Stimulated activated CD4-positive, alpha-beta T cell treated with anti-CD3 and anti-CD28 coated beads, Interleukin-4, amount 100 ng/mL, for 48 hours (primary cell): ENCODE measurements at regions not wholly inside any gene's neighbourhood (a gene's known extent, or its start where the extent isn't known, plus 50 kb on each side); places are given as distances from the start of the nearest gene placed in this dataset.
"Not testable (repeated sequence)": the region's sequence is repeated elsewhere in the genome, so short reads cannot be mapped to it uniquely, and the experiment has no call there.

Source experiments
- DNase-seq, 2 donors: peaks; one replicate each; pipeline ENCODE4 v3.0.0-alpha.2; 2020; ENCODE audit warnings: low read depth in 2 of 2

GRCh38 chr1:29802181-29803068 lies 566.1 kb downstream of the PTPRU start:
- no peak for DNase-seq

DNA sequence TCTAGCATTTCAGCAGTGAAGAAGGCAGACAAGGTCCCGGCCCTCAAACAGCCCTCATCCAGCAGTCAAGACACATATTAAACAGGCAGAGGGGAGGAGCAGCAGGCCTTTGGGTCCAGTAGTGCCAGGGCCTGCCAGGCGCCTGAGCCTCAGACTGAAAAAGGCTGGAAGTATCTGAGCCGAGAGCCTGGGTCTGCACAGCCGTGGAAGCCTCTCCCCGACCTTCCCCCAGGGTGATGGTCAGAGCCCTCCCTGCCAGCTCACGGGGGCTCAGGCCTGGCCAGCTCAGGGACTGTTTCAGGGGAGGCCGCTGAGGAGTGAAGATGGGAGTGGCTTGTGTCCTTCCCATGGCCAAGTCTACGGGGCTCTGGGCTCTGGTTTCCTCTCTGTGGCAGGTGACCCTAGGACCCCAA lies 565.2 kb downstream of the PTPRU start:
- no peak for DNase-seq

GRCh38 chr1:29801003-29801402 lies 564.7 kb downstream of the PTPRU start:
- DNase-seq = no peak

DNA sequence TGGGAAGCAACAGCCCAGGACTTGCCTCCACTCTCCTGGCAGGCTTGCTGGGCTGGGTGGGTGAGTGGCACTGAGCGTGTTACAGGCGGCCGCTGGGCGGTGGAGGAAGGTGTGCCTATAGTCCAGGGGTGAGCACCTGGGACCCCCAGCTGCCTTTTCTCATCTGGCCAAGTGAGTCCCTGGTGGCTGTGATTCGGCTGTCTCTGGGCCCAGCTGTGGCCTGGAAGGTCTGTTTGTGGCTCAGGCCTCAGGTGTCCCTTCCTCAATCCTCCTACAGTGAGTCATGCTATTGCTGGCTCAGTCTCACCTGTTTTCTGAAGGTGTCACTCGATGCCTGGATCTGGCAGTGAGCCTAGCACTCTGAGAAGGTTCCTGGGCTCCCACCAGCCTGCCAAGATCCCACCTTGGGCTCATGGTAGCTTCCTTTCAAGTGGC lies 564.2 kb downstream of the PTPRU start:
- DNase-seq = no peak

DNA sequence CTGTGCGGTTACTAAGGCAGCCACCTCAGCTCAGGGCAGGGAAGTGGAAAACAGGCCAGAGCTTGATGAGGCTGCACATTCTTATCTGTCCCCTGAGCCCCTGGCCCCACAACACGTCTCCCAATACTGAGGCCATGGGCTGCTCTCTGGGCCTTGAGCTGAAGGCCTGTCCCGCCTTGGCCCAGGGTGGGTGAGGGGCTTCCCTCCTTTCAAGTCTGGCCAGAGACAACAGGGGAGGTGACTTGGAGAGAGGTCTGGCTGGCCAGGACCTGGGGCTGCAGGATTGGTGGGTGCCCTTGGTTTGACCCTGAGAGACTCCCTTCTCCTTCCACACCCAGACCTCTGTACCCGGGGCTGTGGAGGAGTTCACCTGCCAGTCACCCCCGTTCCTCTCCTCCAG lies 563.8 kb downstream of the PTPRU start:
- no peak for DNase-seq

- DNase-seq = no peak
These were observed 562.6 kb downstream of the PTPRU start for GRCh38 chr1:29798699-29799566.

GRCh38 chr1:29797125-29797524 lies 560.8 kb downstream of the PTPRU start:
- DNase-seq = not testable (repeated sequence)

- DNase-seq = not testable (repeated sequence)
These were observed 559.6 kb downstream of the PTPRU start for GRCh38 chr1:29795965-29796364.

DNA sequence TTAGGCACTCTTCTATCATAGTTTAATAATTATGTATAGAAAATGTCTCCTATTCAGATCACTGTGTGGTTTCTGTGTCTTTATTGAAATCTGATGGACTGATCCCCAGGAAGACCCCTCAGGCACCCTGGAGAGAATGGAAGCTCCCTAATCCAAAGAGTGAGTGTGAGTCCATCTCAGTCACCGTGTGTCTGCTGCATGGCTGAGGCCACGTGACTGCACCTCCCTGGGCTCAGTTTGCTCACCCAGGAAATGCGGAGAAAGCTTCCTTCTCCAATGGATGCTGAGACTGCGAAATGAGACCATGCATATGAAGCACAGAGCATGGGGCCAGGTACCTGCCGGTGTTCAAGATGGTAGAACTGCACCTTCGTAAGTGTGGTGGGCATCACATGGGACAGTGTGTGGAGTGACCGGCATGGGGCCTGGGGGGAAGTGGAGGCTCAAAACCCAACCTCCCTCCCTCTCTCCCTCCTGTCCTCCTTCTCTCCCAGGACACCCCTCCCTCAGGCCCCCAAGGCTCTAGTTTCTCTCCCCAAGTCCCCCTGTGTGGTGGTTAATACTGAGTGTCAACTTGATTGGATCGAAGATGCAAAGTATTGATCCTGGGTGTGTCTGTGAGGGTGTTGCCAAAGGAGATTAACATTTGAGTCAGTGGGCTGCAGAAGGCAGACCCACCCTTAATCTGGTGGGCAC lies 557.5 kb downstream of the PTPRU start:
- no peak for DNase-seq

DNA sequence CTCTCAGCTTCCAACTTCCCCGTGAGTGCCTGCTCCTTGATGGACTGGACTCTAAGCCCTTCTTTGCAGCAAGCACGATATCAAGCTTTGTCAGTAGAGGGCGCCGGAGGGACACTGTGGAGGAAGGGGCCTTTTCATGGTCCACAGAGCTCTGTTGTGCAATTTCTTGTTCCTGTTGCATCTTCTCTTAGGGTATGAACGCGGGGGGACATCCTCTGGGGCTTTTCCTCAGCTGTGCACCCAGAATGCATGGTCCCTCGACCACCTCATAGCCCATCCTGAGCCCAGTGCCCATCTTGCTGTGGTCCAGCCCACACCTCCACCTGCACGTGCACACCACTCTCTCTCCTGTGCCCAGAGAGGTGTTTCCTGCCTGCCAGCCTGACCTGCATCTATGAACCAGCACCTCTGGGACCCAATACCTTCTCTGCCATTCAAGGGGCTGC lies 556.8 kb downstream of the PTPRU start:
- peak; percentile 53 to 79 for DNase-seq

GRCh38 chr1:29789910-29790247 lies 553.6 kb downstream of the PTPRU start:
- DNase-seq = no peak

DNA sequence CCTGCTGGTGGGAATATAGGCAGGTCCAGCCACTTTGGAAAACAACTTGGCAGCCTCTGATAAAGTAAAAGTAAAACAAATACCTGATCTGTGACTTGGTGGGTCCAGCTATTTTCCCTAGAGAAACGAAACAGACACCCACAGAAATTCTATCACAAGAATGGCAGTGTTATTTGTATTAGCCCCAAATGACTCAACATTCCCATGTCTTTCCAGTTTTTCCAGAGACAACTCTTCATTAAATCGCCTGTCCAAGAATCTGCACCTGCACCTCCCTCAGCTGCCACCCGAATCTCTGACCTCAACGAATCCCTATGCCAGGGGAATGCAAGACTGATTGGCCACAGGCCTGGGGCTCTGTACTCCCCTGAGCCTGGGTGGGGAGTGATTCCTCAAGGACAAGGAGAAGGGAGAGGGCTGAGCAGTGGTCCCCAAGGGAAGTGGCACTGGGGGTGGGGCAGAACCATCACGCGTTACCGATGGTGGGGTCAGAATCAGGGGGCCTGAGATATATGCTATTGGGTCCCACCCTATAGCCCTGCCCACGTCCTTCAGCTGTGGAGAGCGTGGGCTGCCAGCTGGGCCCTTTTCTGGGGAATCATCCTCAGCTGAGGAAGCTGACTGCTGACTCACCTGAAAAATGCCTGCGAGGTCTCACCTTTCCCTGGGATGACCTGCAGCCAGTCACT lies 553.0 kb downstream of the PTPRU start:
- DNase-seq = no peak

- DNase-seq = no peak
These were observed 550.7 kb downstream of the PTPRU start for GRCh38 chr1:29786791-29787732.

- DNase-seq = no peak
These were observed 549.9 kb downstream of the PTPRU start for GRCh38 chr1:29786195-29786594.

- DNase-seq = no peak
These were observed 549.2 kb downstream of the PTPRU start for GRCh38 chr1:29785554-29785953.

GRCh38 chr1:29785137-29785527 lies 548.8 kb downstream of the PTPRU start:
- no peak for DNase-seq

GRCh38 chr1:29784276-29785136 lies 548.2 kb downstream of the PTPRU start:
- DNase-seq = no peak

DNA sequence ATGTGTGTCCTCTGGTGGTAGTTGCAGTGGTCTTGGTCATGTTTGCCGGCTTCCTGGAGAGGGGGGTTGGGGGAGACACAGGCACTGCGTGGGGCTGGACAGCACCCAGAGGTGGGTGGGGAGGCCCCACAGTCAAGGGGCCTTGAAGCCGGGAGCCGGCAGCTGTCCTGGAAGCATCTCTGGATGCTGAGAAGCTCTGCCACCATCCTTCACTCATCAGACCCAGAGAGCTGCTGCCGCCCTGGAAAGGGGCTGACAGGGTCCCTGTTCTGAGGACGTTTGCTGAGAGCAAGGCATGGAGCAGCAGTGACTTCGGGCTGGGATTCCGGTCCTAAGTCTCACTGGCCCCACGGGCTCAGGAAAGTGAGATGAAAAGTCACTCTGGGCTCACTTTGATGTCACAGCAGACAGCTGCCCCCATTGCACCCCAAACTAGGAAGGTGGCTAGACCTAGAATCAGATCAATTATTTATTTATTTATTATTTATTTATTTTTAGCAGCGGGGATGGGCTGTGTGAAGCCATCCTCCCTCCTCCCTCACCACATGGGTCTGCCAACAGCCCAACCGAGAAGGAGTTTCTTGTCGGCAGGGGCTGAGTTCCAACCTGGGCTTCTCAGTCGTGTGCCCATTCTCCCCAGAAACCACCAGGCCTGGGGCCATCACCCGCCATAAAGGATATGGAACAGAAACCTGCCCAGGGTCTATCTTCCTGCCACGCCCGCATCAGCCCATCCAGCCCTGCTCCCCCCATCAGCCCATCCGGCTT lies 547.4 kb downstream of the PTPRU start:
- no peak for DNase-seq
